ENCODE measurements at regions not wholly inside any gene's neighbourhood (a gene's known extent, or its start where the extent isn't known, plus 50 kb on each side); places are given as distances from the start of the nearest gene placed in this dataset.

GRCh38 chr9:89729954-89730530 lies 125.2 kb downstream of the GADD45G start:
- no peaks in the 10 kb centered on the region for H3K9me3 Mint-ChIP-seq (ENCODE audit: insufficient read depth)
- CTCF ChIA-PET: interaction anchor here (1.0 to 1.4 kb wide), 3 partner anchors 8 to 194 kb away, joined by 3 to 6 read pairs (median 3); no protein-coding TSS in a partner anchor

GRCh38 chr9:89730715-89731114 lies 125.9 kb downstream of the GADD45G start:
- Mint-ChIP-seq H3K4me3 (no peak overlapping the region), H3K27ac (no peak overlapping the region), H3K27me3 (ENCODE audit: low read depth) (no peaks in the 10 kb centered on the region), H3K9me3 (ENCODE audit: insufficient read depth) (no peaks in the 10 kb centered on the region), H3K4me1 (ENCODE audit: low read depth) (peaks cover 11% of the 10 kb centered on the region), H3K36me3 (ENCODE audit: low read depth) (no peaks in the 10 kb centered on the region)
- ChIA-PET CTCF (interaction anchor here (1.3 kb wide), 1 partner anchor 13 kb away, joined by 5 read pairs; no protein-coding TSS in a partner anchor), POLR2A (no interaction called here)
- ATAC-seq (no peak), DNase-seq (no peak)

More at GRCh38 chr9:89729954-89730530, 125.2 kb downstream of the GADD45G start:
- POLR2A ChIA-PET: no interaction called here
- DNase-seq (no peak), ATAC-seq (no peak)
- H3K36me3 Mint-ChIP-seq (ENCODE audit: low read depth): no peaks in the 10 kb centered on the region
- no peak overlapping the region for H3K27ac Mint-ChIP-seq
- peaks cover 11% of the 10 kb centered on the region for H3K4me1 Mint-ChIP-seq (ENCODE audit: low read depth)
- no peaks in the 10 kb centered on the region for H3K27me3 Mint-ChIP-seq (ENCODE audit: low read depth)
- no peak overlapping the region for H3K4me3 Mint-ChIP-seq

- no peaks in the 10 kb centered on the region for H3K27me3 Mint-ChIP-seq (ENCODE audit: low read depth)
- ChIA-PET CTCF (interaction anchor here (1.3 kb wide), 1 partner anchor 12 kb away, joined by 5 read pairs; no protein-coding TSS in a partner anchor), POLR2A (no interaction called here)
- no peaks in the 10 kb centered on the region for H3K9me3 Mint-ChIP-seq (ENCODE audit: insufficient read depth)
- H3K4me3 Mint-ChIP-seq: no peak overlapping the region
- DNase-seq: no peak
- peaks cover 11% of the 10 kb centered on the region for H3K4me1 Mint-ChIP-seq (ENCODE audit: low read depth)
- ATAC-seq: no peak
- no peaks in the 10 kb centered on the region for H3K36me3 Mint-ChIP-seq (ENCODE audit: low read depth)
- H3K27ac Mint-ChIP-seq: no peak overlapping the region
Observed at GRCh38 chr9:89731262-89732182, 126.7 kb downstream of the GADD45G start.

GRCh38 chr9:89732295-89732938 lies 127.6 kb downstream of the GADD45G start:
- Mint-ChIP-seq H3K9me3 (ENCODE audit: insufficient read depth) (no peaks in the 10 kb centered on the region), H3K4me1 (ENCODE audit: low read depth) (peaks cover 7% of the 10 kb centered on the region), H3K27ac (no peak overlapping the region), H3K36me3 (ENCODE audit: low read depth) (no peaks in the 10 kb centered on the region), H3K27me3 (ENCODE audit: low read depth) (no peaks in the 10 kb centered on the region), H3K4me3 (no peak overlapping the region)
- CTCF ChIA-PET: interaction anchor here (1.3 kb wide), 1 partner anchor 11 kb away, joined by 5 read pairs; no protein-coding TSS in a partner anchor
- DNase-seq: no peak
- no peak for ATAC-seq
- POLR2A ChIA-PET: no interaction called here

GRCh38 chr9:89732939-89733324 lies 128.1 kb downstream of the GADD45G start:
- H3K4me1 Mint-ChIP-seq (ENCODE audit: low read depth): peaks cover 7% of the 10 kb centered on the region
- ChIA-PET POLR2A (no interaction called here), CTCF (no interaction called here)
- H3K4me3 Mint-ChIP-seq: no peak overlapping the region
- ATAC-seq: no peak
- no peaks in the 10 kb centered on the region for H3K36me3 Mint-ChIP-seq (ENCODE audit: low read depth)
- DNase-seq: no peak
- no peak overlapping the region for H3K27ac Mint-ChIP-seq
- no peaks in the 10 kb centered on the region for H3K27me3 Mint-ChIP-seq (ENCODE audit: low read depth)
- no peaks in the 10 kb centered on the region for H3K9me3 Mint-ChIP-seq (ENCODE audit: insufficient read depth)

GRCh38 chr9:89734600-89735041 lies 129.8 kb downstream of the GADD45G start:
- peaks cover 23% of the 10 kb centered on the region for H3K4me1 Mint-ChIP-seq (ENCODE audit: low read depth)
- H3K4me3 Mint-ChIP-seq: no peak overlapping the region
- POLR2A ChIA-PET: no interaction called here
- DNase-seq (no peak), ATAC-seq (no peak)
- no peaks in the 10 kb centered on the region for H3K27me3 Mint-ChIP-seq (ENCODE audit: low read depth)
- no peaks in the 10 kb centered on the region for H3K9me3 Mint-ChIP-seq (ENCODE audit: insufficient read depth)
- H3K36me3 Mint-ChIP-seq (ENCODE audit: low read depth): no peaks in the 10 kb centered on the region
- H3K27ac Mint-ChIP-seq: no peak overlapping the region
- CTCF ChIA-PET: no interaction called here

- Mint-ChIP-seq H3K4me1 (ENCODE audit: low read depth) (peaks cover 52% of the 10 kb centered on the region), H3K9me3 (ENCODE audit: insufficient read depth) (no peaks in the 10 kb centered on the region), H3K27me3 (ENCODE audit: low read depth) (no peaks in the 10 kb centered on the region), H3K4me3 (no peak overlapping the region), H3K27ac (no peak overlapping the region), H3K36me3 (ENCODE audit: low read depth) (no peaks in the 10 kb centered on the region)
- ChIA-PET POLR2A (interaction anchor here (0.7 kb wide), 1 partner anchor 136 kb away, joined by 4 read pairs; no protein-coding TSS in a partner anchor), CTCF (interaction anchor here (1.0 to 2.5 kb wide), 6 partner anchors 9 to 140 kb away, joined by 3 to 10 read pairs (median 4); partner anchors contain the start of gene GADD45G)
- no peak for ATAC-seq
- no peak for DNase-seq
Observed at GRCh38 chr9:89738137-89738932, 133.5 kb downstream of the GADD45G start.

GRCh38 chr9:89739511-89739910 lies 134.7 kb downstream of the GADD45G start:
- H3K36me3 Mint-ChIP-seq (ENCODE audit: low read depth): no peaks in the 10 kb centered on the region
- ChIA-PET POLR2A (no interaction called here), CTCF (interaction anchor here (0.6 to 2.5 kb wide), 5 partner anchors 16 to 141 kb away, joined by 3 to 10 read pairs (median 6); partner anchors contain the start of gene GADD45G)
- H3K27ac Mint-ChIP-seq: peak overlapping the region; percentile 11
- ATAC-seq (no peak), DNase-seq (no peak)
- no peaks in the 10 kb centered on the region for H3K27me3 Mint-ChIP-seq (ENCODE audit: low read depth)
- H3K4me1 Mint-ChIP-seq (ENCODE audit: low read depth): peaks cover 63% of the 10 kb centered on the region
- no peaks in the 10 kb centered on the region for H3K9me3 Mint-ChIP-seq (ENCODE audit: insufficient read depth)
- no peak overlapping the region for H3K4me3 Mint-ChIP-seq

GRCh38 chr9:89739916-89740315 lies 135.1 kb downstream of the GADD45G start:
- POLR2A ChIA-PET: no interaction called here
- H3K27me3 Mint-ChIP-seq (ENCODE audit: low read depth): no peaks in the 10 kb centered on the region
- ATAC-seq (no peak), DNase-seq (no peak)
- no peaks in the 10 kb centered on the region for H3K36me3 Mint-ChIP-seq (ENCODE audit: low read depth)
- H3K4me1 Mint-ChIP-seq (ENCODE audit: low read depth): peaks cover 67% of the 10 kb centered on the region
- H3K4me3 Mint-ChIP-seq: no peak overlapping the region
- peak overlapping the region; percentile 45 for H3K27ac Mint-ChIP-seq
- CTCF ChIA-PET: interaction anchor here (0.6 to 2.5 kb wide), 4 partner anchors 17 to 142 kb away, joined by 3 to 10 read pairs (median 8); partner anchors contain the start of gene GADD45G
- no peaks in the 10 kb centered on the region for H3K9me3 Mint-ChIP-seq (ENCODE audit: insufficient read depth)

GRCh38 chr9:89740722-89741121 lies 135.9 kb downstream of the GADD45G start:
- peaks cover 4% of the 10 kb centered on the region for H3K36me3 Mint-ChIP-seq (ENCODE audit: low read depth)
- H3K27me3 Mint-ChIP-seq (ENCODE audit: low read depth): no peaks in the 10 kb centered on the region
- peaks cover 6% of the 10 kb centered on the region for H3K9me3 Mint-ChIP-seq (ENCODE audit: insufficient read depth)
- DNase-seq: peak; percentile 65
- peak overlapping the region; percentile 81 for H3K27ac Mint-ChIP-seq
- ChIA-PET CTCF (interaction anchor here (2.5 kb wide), 1 partner anchor 136 kb away, joined by 10 read pairs; the partner anchor contains the start of gene GADD45G), POLR2A (no interaction called here)
- H3K4me1 Mint-ChIP-seq (ENCODE audit: low read depth): peaks cover 75% of the 10 kb centered on the region
- ATAC-seq: peak; percentile 17
- peak overlapping the region; percentile 45 for H3K4me3 Mint-ChIP-seq

GRCh38 chr9:89742660-89743059 lies 137.8 kb downstream of the GADD45G start:
- CTCF ChIA-PET: interaction anchor here (0.7 to 3.9 kb wide), 14 partner anchors 8 to 359 kb away, joined by 3 to 46 read pairs (median 6); partner anchors contain the start of gene GADD45G

More at GRCh38 chr9:89742660-89743059, 137.8 kb downstream of the GADD45G start:
- Mint-ChIP-seq H3K36me3 (ENCODE audit: low read depth) (peaks cover 6% of the 10 kb centered on the region), H3K27me3 (ENCODE audit: low read depth) (no peaks in the 10 kb centered on the region), H3K27ac (peak overlapping the region; percentile 92), H3K9me3 (ENCODE audit: insufficient read depth) (peaks cover 6% of the 10 kb centered on the region), H3K4me1 (ENCODE audit: low read depth) (peaks cover 87% of the 10 kb centered on the region), H3K4me3 (peak overlapping the region; percentile 67)
- no peak for ATAC-seq
- DNase-seq: peak; percentile 59
- POLR2A ChIA-PET: interaction anchor here (0.9 to 3.4 kb wide), 6 partner anchors 14 to 137 kb away, joined by 3 to 50 read pairs (median 7); partner anchors contain the start of gene GADD45G

Data from activated CD8-positive, alpha-beta T cell treated with anti-CD3 and anti-CD28 coated beads, Interleukin-2, amount 10 ng/mL, durations not matched to agents 7 days and 5 days (primary cell).